Left lung (tissue), 4 donors: ENCODE measurements at regions not wholly inside any gene's neighbourhood (a gene's known extent, or its start where the extent isn't known, plus 50 kb on each side); places are given as distances from the start of the nearest gene placed in this dataset.

Experiments
- ATAC-seq: fragments of 200-7000 bp; cut with Tn5 transposase; one replicate; pipeline ENCODE4 v1.9.1; 2020; ENCODE audit warnings: moderate library complexity
- DNase-seq, 4 donors: peaks; one replicate each; pipeline ENCODE4 v3.0.0-alpha.2; 2013 to 2020
- H3K27ac ChIP-seq, 2 donors: fragments of 200-600 bp; sonication (generic) in 1 of 2; one replicate each; pipeline versions ENCODE4 v1.5.0 to v1.8.0; 2020 to 2021
- H3K27me3 ChIP-seq, 2 donors: fragments of 200-600 bp; sonication (generic) in 1 of 2; one replicate each; pipeline versions ENCODE4 v1.5.0 to v1.8.0; 2020 to 2021
- H3K36me3 ChIP-seq, 2 donors: fragments of 200-600 bp; sonication (generic) in 1 of 2; one replicate each; pipeline versions ENCODE4 v1.5.0 to v1.8.0; 2020 to 2021
- H3K4me1 ChIP-seq, 2 donors: fragments of 200-600 bp; one replicate each; pipeline ENCODE4 v1.8.0; 2021
- H3K4me3 ChIP-seq, 2 donors: fragments of 200-600 bp; sonication (generic) in 1 of 2; one replicate each; pipeline versions ENCODE4 v1.5.0 to v1.8.0; 2020 to 2021; ENCODE audit warnings: mild to moderate bottlenecking in 1 of 2
- H3K9me3 ChIP-seq, 2 donors: fragments of 200-600 bp; sonication (generic) in 1 of 2; one replicate each; pipeline versions ENCODE4 v1.5.0 to v1.8.0; 2020 to 2021
- CTCF ChIP-seq, 2 donors: fragments of 200-600 bp; sonication (generic) in 1 of 2; IDR thresholded peaks; one replicate each; pipeline versions ENCODE4 v1.5.0 to v1.8.0; 2021; ENCODE audit warnings: antibody characterized with exemption in 2 of 2
- intact Hi-C, 2 donors: fragments of 100-400 bp; cut with DNase I; formaldehyde crosslinking; loops; one replicate each; pipeline versions ENCODE4 v1.11.2 to v1.14.2; 2022
- donor health status: DM: no; HTN: yes; CAD: no.
- donor health status: DM: no; HTN: no; CAD: no.

- H3K36me3 ChIP-seq: no peaks in the 10 kb centered on the region
Measured at GRCh38 chr2:46831051-46831868, 84.3 kb downstream of the MCFD2 start.

GRCh38 chr2:46829231-46829995 is 86.2 kb downstream of the MCFD2 start:
- Histone ChIP-seq H3K27me3 (no peaks in the 10 kb centered on the region), H3K36me3 (no peaks in the 10 kb centered on the region), H3K9me3 (peaks cover 0 to 2% of the 10 kb centered on the region in 2 donors), H3K4me1 (peaks cover 0 to 3% of the 10 kb centered on the region in 2 donors), H3K4me3 (no peak overlapping the region), H3K27ac (no peak overlapping the region)
- ATAC-seq (no peak), DNase-seq (no peak)
- TF ChIP-seq CTCF (IDR thresholded peaks at IDR 0.05): no peak
- intact Hi-C loops: no loop called here

More at GRCh38 chr2:46831051-46831868, 84.3 kb downstream of the MCFD2 start:
- intact Hi-C loops: no loop called here
- H3K4me3 ChIP-seq: no peak overlapping the region
- DNase-seq (peak in 2 of 4 donors; percentile 61 to 65), ATAC-seq (peak; percentile 13)
- TF ChIP-seq CTCF (IDR thresholded peaks at IDR 0.05): no peak
- H3K4me1 ChIP-seq: peaks cover 0 to 3% of the 10 kb centered on the region in 2 donors
- H3K27me3 ChIP-seq: no peaks in the 10 kb centered on the region
- no peak overlapping the region for H3K27ac ChIP-seq
- peaks cover 0 to 2% of the 10 kb centered on the region in 2 donors for H3K9me3 ChIP-seq

- Histone ChIP-seq H3K4me1 (peaks cover 0 to 3% of the 10 kb centered on the region in 2 donors), H3K9me3 (peaks cover 0 to 2% of the 10 kb centered on the region in 2 donors), H3K4me3 (no peak overlapping the region), H3K27me3 (no peaks in the 10 kb centered on the region), H3K36me3 (no peaks in the 10 kb centered on the region), H3K27ac (no peak overlapping the region)
- ATAC-seq (no peak), DNase-seq (no peak)
- intact Hi-C loops: no loop called here
- TF ChIP-seq CTCF (IDR thresholded peaks at IDR 0.05): no peak
Measured at GRCh38 chr2:46828491-46829230, 86.9 kb downstream of the MCFD2 start.

- H3K4me3 ChIP-seq: no peak overlapping the region
- peaks cover 0 to 2% of the 10 kb centered on the region in 2 donors for H3K9me3 ChIP-seq
- intact Hi-C loops: no loop called here
- DNase-seq (no peak), ATAC-seq (no peak)
- no peaks in the 10 kb centered on the region for H3K36me3 ChIP-seq
- H3K27me3 ChIP-seq: no peaks in the 10 kb centered on the region
- no peak overlapping the region for H3K27ac ChIP-seq
- peaks cover 0 to 3% of the 10 kb centered on the region in 2 donors for H3K4me1 ChIP-seq
- TF ChIP-seq CTCF (IDR thresholded peaks at IDR 0.05): no peak
Measured at GRCh38 chr2:46828135-46828438, 87.5 kb downstream of the MCFD2 start.
